OCI-LY1 (cell line): ENCODE measurements at regions not wholly inside any gene's neighbourhood (a gene's known extent, or its start where the extent isn't known, plus 50 kb on each side); places are given as distances from the start of the nearest gene placed in this dataset.

Experiments
- H2AFZ ChIP-seq: fragments of 200-600 bp; sonication (generic), shearing (Covaris generic); 2 replicates; pipeline ENCODE4 v1.6.0; 2014; ENCODE audit warnings: antibody characterized with exemption, mild to moderate bottlenecking, low read length
- H3F3A ChIP-seq: fragments of 200-600 bp; sonication (generic), shearing (Covaris generic); 2 replicates; pipeline ENCODE4 v1.6.0; 2014; ENCODE audit warnings: mild to moderate bottlenecking, antibody characterized with exemption, low read length, moderate library complexity; ENCODE audit not compliant: insufficient read depth
- H3K27ac ChIP-seq: fragments of 200-600 bp; sonication (generic); 2 replicates; pipeline ENCODE4 v1.5.1; 2014; ENCODE audit warnings: low read length, mixed run types, mild to moderate bottlenecking, low read depth; ENCODE audit not compliant: poor library complexity, severe bottlenecking
- H3K27me3 ChIP-seq: fragments of 200-600 bp; sonication (generic); 2 replicates; pipeline ENCODE4 v1.6.0; 2014; ENCODE audit warnings: antibody characterized with exemption, mild to moderate bottlenecking, low read length, moderate library complexity; ENCODE audit not compliant: insufficient read depth
- H3K36me3 ChIP-seq: fragments of 200-600 bp; sonication (generic); 2 replicates; pipeline ENCODE4 v1.6.1; 2014; ENCODE audit warnings: mild to moderate bottlenecking, antibody characterized with exemption, low read length, moderate library complexity, mixed read lengths; ENCODE audit not compliant: insufficient read depth
- H3K4me1 ChIP-seq: fragments of 200-600 bp; sonication (generic); 2 replicates; pipeline ENCODE4 v1.5.1; 2014; ENCODE audit warnings: mild to moderate bottlenecking, low read length, moderate library complexity; ENCODE audit not compliant: insufficient read depth, severe bottlenecking
- H3K4me2 ChIP-seq: fragments of 200-600 bp; sonication (generic), shearing (Covaris generic); 2 replicates; pipeline ENCODE4 v1.6.1; 2014; ENCODE audit warnings: low read length
- H3K4me3 ChIP-seq: fragments of 200-600 bp; sonication (generic); 2 replicates; pipeline ENCODE4 v1.5.1; 2014; ENCODE audit warnings: low read length, low read depth, mild to moderate bottlenecking, mixed read lengths; ENCODE audit not compliant: poor library complexity, severe bottlenecking
- H3K79me2 ChIP-seq: fragments of 200-600 bp; shearing (Covaris generic); 2 replicates; pipeline ENCODE4 v1.6.1; 2016; ENCODE audit warnings: mixed run types, low read length, mixed read lengths; ENCODE audit not compliant: insufficient read depth
- H3K9ac ChIP-seq: fragments of 200-600 bp; sonication (generic), shearing (Covaris generic); 2 replicates; pipeline ENCODE4 v1.6.1; 2014; ENCODE audit warnings: mild to moderate bottlenecking, low read length, mixed read lengths
- H3K9me2 ChIP-seq: fragments of 200-600 bp; sonication (generic), shearing (Covaris generic); 2 replicates; pipeline ENCODE4 v1.6.1; 2014; ENCODE audit warnings: low read depth, mild to moderate bottlenecking, low read length, mixed read lengths
- H3K9me3 ChIP-seq: fragments of 200-600 bp; shearing (Covaris generic); 2 replicates; pipeline ENCODE4 v1.6.1; 2014; ENCODE audit warnings: low read length, mixed read lengths
- H4K20me1 ChIP-seq: fragments of 200-600 bp; sonication (generic), shearing (Covaris generic); 2 replicates; pipeline ENCODE4 v1.6.0; 2016; ENCODE audit warnings: mild to moderate bottlenecking, low read length; ENCODE audit not compliant: insufficient read depth
- CTCF ChIP-seq: fragments of 200-600 bp; sonication (generic), shearing (Covaris generic); IDR thresholded peaks from 2 replicates; pipeline ENCODE4 v1.5.1; 2017; ENCODE audit warnings: mild to moderate bottlenecking, antibody characterized with exemption, low read length, moderate library complexity, mixed read lengths
- EZH2 ChIP-seq: fragments of 200-600 bp; sonication (generic), shearing (Covaris generic); IDR thresholded peaks from 2 replicates; pipeline ENCODE4 v1.8.0; 2017; ENCODE audit warnings: borderline replicate concordance, mixed run types, mild to moderate bottlenecking, antibody characterized with exemption, low read length, moderate library complexity, mixed read lengths

- Histone ChIP-seq H3K79me2 (no peaks in the 10 kb centered on the region), H3K9ac (no peak overlapping the region), H3K4me1 (no peaks in the 10 kb centered on the region), H3K27ac (no peak overlapping the region), H3K9me2 (no peaks in the 10 kb centered on the region), H3K27me3 (no peaks in the 10 kb centered on the region), H3K36me3 (no peaks in the 10 kb centered on the region), H3K4me2 (no peak overlapping the region), H3K9me3 (no peaks in the 10 kb centered on the region), H2AFZ (no peak overlapping the region), H3K4me3 (no peak overlapping the region), H3F3A (no peaks in the 10 kb centered on the region), H4K20me1 (no peaks in the 10 kb centered on the region)
- no peak for TF ChIP-seq EZH2
- TF ChIP-seq CTCF: no peak
Measured at GRCh38 chr3:82520846-82521245, 759.4 kb upstream of the GBE1 start.

- Histone ChIP-seq H3K9me3 (peaks cover 3% of the 10 kb centered on the region; the same call in 1 of the 2 replicates), H3F3A (no peaks in the 10 kb centered on the region), H3K4me2 (no peak overlapping the region), H4K20me1 (no peaks in the 10 kb centered on the region), H3K79me2 (no peaks in the 10 kb centered on the region), H3K9me2 (no peaks in the 10 kb centered on the region), H3K9ac (no peak overlapping the region), H3K27me3 (no peaks in the 10 kb centered on the region), H2AFZ (no peak overlapping the region), H3K4me1 (no peaks in the 10 kb centered on the region), H3K4me3 (no peak overlapping the region), H3K36me3 (no peaks in the 10 kb centered on the region), H3K27ac (no peak overlapping the region)
- no peak for TF ChIP-seq CTCF
Measured at GRCh38 chr3:82509951-82510603, 748.6 kb upstream of the GBE1 start.

GRCh38 chr3:82509106-82509842, 747.8 kb upstream of the GBE1 start:
- Histone ChIP-seq H3K9me3 (peaks cover 3% of the 10 kb centered on the region; the same call in 1 of the 2 replicates), H4K20me1 (no peaks in the 10 kb centered on the region), H2AFZ (no peak overlapping the region), H3K27me3 (no peaks in the 10 kb centered on the region), H3K36me3 (no peaks in the 10 kb centered on the region), H3K4me1 (no peaks in the 10 kb centered on the region), H3K4me3 (no peak overlapping the region), H3K9ac (no peak overlapping the region), H3F3A (no peaks in the 10 kb centered on the region), H3K4me2 (no peak overlapping the region), H3K79me2 (no peaks in the 10 kb centered on the region), H3K27ac (no peak overlapping the region), H3K9me2 (no peaks in the 10 kb centered on the region)
- TF ChIP-seq CTCF (no peak), EZH2 (no peak)
